ENCODE measurements at regions not wholly inside any gene's neighbourhood (a gene's known extent, or its start where the extent isn't known, plus 50 kb on each side); places are given as distances from the start of the nearest gene placed in this dataset.

GRCh38 chr21:35404247-35404646 is 355.1 kb upstream of the RUNX1 start:
- dilution Hi-C loops (cut with MboI; ENCODE audit: extremely low pct_ligation_motif_present, low sequenced_read_pairs) = no loop called here
- H3K4me1 ChIP-seq (ENCODE audit: control insufficient read depth, extremely low read depth, insufficient read depth, low read length) = no peaks in the 10 kb centered on the region
- no peaks in the 10 kb centered on the region for H4K20me1 ChIP-seq (replicated peaks; ENCODE audit: control insufficient read depth, extremely low read depth, insufficient read depth, low read length)
- no peak overlapping the region for H3K27ac ChIP-seq (ENCODE audit: insufficient read depth, low read depth, low read length)
- intact Hi-C loops (cut with micrococcal nuclease) = loop anchor here (10.0 kb wide), 1 partner anchor 441 kb away; no protein-coding TSS in a partner anchor
- no peak for TF ChIP-seq MAX (IDR thresholded peaks at IDR 0.05; ENCODE audit: insufficient read depth, insufficient read length)
- TF ChIP-seq FOS (IDR thresholded peaks at IDR 0.05; ENCODE audit: borderline replicate concordance, insufficient read depth, low read length) = no peak
- TF ChIP-seq EZH2 (IDR thresholded peaks at IDR 0.05; ENCODE audit: borderline replicate concordance, low read depth, low read length, severe bottlenecking) = no peak
- TF ChIP-seq CTCF (IDR thresholded peaks at IDR 0.05; ENCODE audit: extremely low read depth in 1 of 2, insufficient read depth in 1 of 2, low read depth in 1 of 2, low read length in 2 of 2) = no peak
- no peak for TF ChIP-seq JUN (IDR thresholded peaks at IDR 0.05; ENCODE audit: borderline replicate concordance, insufficient read depth, insufficient read length, low read depth)
- no peak for TF ChIP-seq GATA2 (IDR thresholded peaks at IDR 0.05; ENCODE audit: insufficient read depth, insufficient read length, low read depth, low read length)
- no peak for TF ChIP-seq MYC (IDR thresholded peaks at IDR 0.05; ENCODE audit: low read depth, low read length)
- ChIA-PET CTCF (interaction anchor here (1.5 kb wide), 1 partner anchor 659 kb away, joined by 4 read pairs; no protein-coding TSS in a partner anchor), POLR2A (no interaction called here)
- FAIRE-seq (no peak), DNase-seq (ENCODE audit: low read depth, low spot score) (no peak)
- H3K4me2 ChIP-seq (ENCODE audit: insufficient read depth, low read length) = no peak overlapping the region
- H3K9ac ChIP-seq (replicated peaks; ENCODE audit: extremely low read depth, insufficient read depth, low read length) = no peak overlapping the region
- H3K9me1 ChIP-seq (replicated peaks; ENCODE audit: control insufficient read depth, extremely low read depth, insufficient read depth, low read length) = no peaks in the 10 kb centered on the region
- no peak overlapping the region for H3K4me3 ChIP-seq (replicated peaks in 1 of 3; ENCODE audit: insufficient read depth in 1 of 3, low read depth in 1 of 3, low read length in 3 of 3)
- no peaks in the 10 kb centered on the region for H3K9me3 ChIP-seq (replicated peaks; ENCODE audit: control insufficient read depth, insufficient read depth, low read length)
- no peaks in the 10 kb centered on the region for H3K79me2 ChIP-seq (ENCODE audit: control insufficient read depth, insufficient read depth, low read length)
- no peaks in the 10 kb centered on the region for H3K36me3 ChIP-seq (ENCODE audit: control insufficient read depth in 2 of 2, extremely low read depth in 1 of 2, insufficient read depth in 2 of 2, low read length in 2 of 2)
- peaks cover 0 to 2% of the 10 kb centered on the region in 2 experiments for H3K27me3 ChIP-seq (ENCODE audit: control insufficient read depth in 2 of 2, insufficient read depth in 2 of 2, low read length in 2 of 2)
- BruUV-seq (replicated peaks) = no TSS peak
- H2AFZ ChIP-seq (ENCODE audit: low read depth, low read length) = no peak overlapping the region

All from endothelial cell of umbilical vein (primary cell).